Activated naive CD4-positive, alpha-beta T cell treated with anti-CD3 and anti-CD28 coated beads, Interleukin-2, amount 50 U/mL, for 16 hours (primary cell): ENCODE measurements at regions not wholly inside any gene's neighbourhood (a gene's known extent, or its start where the extent isn't known, plus 50 kb on each side); places are given as distances from the start of the nearest gene placed in this dataset.
"Not testable (repeated sequence)": the region's sequence is repeated elsewhere in the genome, so short reads cannot be mapped to it uniquely, and the experiment has no call there.

Experiments
- DNase-seq: peaks from one replicate; pipeline ENCODE4 v3.0.0-alpha.2; 2020

DNA sequence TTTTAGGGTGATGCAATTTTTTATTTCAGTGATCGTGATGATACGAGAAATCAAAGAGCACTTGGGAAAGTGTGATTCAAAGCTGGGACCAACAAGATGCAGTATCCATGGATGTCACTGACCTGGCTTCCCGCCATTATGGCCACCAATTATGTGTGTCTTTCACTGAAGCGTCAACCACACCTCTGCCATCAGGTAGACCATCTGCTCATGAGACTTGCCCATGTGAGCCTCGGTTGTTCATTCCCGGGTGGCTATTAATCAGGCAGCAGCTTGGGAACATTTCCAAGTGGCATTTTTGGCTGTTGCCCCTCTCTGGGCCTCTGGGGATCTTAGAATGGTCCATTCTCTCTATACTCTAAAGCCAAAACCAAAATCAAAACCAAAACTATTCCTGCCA, 436.0 kb upstream of the ADAMTSL1 start:
- no peak for DNase-seq

DNA sequence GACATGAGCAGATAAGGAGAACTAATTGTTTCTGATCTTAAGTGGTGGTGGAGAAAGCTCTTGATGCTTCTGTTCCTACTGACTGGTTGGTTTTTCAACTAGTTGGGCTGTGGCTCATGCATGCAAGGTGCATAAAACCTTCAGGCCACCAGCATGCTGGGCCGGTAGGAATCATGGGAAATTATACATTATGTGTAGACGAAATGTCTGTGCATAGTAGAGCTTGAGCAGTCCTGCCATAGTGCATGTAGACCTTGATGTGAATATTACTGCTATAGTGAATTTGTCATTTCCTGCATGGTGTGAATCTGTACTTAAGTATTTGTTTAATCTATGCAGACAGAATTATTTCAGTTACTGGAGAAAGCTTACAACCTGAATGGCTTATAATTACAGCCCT, 433.6 kb upstream of the ADAMTSL1 start:
- no peak for DNase-seq

DNA sequence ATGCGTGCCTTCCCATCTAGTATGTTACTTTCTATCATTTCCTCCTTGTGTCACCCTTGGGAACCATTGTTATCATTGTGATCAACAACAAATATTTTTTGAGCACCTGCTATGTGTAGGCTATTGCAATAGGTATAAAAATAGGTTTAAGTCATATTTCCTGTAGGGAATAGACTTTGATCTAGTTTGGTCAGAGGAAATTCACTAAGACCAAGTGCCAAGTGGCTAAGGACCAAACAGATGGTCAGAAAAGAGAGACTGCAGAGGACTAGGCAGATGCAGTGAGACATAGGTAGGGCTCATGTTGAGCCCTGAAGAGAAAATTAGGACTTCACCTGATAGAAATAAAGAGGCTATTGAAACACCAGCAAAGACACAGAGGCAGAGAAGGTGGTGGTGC, 430.0 kb upstream of the ADAMTSL1 start:
- no peak for DNase-seq

DNA sequence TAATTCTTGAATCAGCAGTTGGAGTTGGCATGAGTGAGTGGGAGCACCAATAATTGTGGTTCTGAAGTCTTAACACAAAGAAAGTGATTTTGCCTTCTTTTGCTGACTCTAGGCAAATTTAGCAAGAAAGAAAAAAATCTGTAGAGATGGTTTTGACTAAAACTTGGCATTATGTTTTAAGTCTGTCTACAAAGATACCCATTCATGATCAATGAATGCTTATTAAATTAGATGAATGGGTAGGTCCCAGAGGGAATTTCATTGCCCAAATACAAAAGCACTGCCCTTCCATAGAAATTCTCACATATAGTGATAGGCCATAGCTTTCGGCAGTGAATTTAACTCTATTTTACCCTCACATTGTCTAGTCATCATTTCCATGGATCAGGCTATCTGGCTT, 428.6 kb upstream of the ADAMTSL1 start:
- no peak for DNase-seq

DNA sequence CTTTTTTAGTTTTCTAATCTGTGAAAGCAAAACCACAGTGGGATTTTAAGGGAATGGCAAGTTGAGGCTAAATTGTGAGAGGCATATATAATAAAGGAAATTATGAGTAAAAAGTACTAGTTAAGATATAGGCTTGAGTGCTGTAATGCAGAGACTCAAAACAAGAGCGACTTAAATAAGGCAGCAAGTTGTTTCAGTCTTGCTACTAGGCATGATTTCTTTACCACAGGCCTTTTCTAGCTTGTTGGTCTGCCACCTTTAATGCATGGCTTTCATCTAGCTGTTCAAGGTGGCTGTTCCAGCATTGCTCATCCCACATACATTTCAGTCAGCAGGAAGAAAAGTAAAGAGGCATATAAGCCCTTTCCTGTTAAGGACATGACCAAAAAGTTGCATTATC, 427.9 kb upstream of the ADAMTSL1 start:
- DNase-seq: no peak

DNA sequence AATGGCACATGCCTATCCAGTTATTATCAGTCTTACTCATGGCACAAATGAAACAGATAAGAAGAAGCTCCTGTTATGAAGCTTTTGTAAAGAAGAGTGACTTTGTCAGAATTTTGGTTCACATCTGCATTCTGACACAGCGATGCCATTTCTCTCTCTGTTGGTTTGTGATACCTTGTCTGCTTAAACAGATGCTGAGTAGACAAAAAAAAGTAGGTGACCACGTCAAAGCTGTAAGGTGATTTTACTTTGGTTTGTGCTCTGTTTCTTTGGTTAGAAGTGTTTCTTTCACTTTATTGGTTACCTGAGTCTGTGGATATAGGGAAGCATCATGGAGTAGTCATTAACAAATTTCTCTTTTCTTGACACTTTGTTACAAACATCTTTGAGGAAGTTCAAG, 422.3 kb upstream of the ADAMTSL1 start:
- no peak for DNase-seq

DNA sequence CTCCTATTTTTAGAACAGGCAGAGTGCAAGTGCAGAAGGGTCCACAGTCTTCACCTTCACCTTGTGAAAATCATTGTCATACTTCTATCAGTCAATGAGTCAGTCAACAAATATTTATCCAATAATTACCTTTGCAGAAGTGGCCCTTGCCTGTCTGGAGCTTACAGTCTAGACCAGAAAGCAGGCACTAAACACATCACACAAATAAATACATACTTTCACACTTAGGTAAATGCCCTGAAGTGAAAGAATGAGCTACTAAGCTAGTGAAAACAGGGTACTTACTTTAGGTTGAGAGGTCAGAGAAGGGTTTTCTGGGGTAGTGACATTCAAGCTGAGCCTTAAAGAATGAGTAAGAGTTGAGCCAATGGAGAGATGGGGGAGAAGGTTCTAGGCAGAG, 421.9 kb upstream of the ADAMTSL1 start:
- DNase-seq: no peak

DNA sequence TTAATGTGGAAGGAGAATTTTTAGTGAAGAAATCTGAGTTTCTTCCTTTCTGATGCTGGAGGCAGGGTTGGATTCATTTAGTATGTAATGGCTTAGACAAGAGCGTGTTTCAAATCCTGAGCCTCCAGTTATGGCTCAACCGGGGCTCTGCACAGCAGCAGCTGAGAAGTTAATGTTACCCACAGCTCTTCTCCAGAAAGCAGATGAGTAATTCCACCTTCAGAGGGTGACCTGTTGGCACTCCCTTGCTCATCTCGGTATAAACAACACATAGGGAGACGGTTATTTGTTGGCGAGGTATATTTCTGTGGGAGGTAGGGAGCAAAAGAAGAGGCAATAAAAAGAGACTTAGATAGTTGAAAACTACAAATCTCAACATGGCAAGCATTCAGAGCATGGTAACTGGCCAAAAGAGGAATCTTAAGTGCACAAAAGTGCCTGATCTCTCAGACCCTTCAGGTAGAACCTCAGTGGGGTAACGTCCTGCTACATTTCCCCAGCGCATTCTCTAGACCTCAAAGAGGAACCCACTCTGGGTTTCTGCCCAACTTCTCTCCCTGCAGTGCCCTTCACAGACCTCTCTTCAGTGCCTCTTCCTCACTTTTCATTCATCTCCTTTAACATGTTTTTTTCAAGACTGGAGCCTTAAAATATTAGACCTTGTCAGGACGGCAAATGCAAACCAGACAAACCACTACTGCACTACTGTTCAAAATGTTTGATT, 417.5 kb upstream of the ADAMTSL1 start:
- no peak for DNase-seq

DNA sequence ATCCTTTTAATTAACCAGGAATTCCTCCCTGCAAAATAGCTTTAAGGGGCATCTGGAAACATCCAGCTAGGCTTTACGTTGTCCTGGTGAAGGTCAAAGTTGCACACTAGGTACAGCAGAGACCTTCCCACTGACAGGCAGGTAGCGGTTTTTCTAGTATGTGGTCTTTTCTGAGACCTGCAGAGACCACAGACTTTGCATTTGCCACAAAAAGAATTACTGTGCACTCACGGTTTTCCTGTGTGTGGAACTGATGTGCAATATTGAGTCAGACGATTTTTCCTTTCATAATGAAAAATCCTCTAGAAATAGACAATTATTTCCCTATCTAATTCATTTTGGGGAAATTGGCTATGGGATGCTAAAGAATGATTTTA, 417.0 kb upstream of the ADAMTSL1 start:
- DNase-seq: no peak

DNA sequence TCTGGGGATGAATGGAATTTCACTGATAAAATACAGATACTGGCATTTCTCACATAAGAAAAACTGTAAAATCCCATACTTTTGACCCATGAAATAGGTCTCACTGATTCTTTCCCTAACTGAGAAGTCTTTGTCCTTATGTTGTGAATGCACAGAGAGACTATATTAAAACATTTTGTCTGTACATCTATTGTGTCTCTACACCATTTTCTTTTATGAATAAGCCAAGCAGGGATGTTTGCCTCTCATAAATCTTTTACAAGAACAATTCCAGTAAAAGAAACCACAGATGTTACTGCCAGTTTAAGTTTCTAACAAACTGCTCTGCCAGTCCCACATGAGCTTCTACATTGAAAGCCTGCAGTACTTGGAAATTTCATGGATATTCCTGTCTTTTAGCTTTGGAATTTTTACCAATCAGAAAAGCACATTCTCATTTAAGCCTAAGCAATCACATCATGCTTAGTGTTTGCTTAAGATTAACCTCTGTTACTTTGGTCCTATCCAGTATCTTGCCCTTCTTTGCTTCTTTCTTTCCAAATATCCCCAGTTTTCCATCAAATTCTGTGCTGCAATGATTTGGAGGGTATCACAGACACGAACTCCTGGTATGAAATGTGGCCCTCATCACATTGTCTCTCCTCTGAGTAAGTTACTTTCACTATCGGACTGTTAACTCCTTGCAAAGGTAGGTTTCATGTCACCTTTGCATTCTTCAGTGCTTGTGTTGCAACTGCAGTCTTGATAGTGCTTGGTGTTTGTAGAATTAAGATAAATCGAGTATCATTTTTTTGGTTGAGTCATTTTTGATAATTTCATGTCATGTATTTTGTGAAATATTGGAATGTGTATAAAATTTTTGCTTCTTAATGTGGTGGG, 415.1 kb upstream of the ADAMTSL1 start:
- no peak for DNase-seq

DNA sequence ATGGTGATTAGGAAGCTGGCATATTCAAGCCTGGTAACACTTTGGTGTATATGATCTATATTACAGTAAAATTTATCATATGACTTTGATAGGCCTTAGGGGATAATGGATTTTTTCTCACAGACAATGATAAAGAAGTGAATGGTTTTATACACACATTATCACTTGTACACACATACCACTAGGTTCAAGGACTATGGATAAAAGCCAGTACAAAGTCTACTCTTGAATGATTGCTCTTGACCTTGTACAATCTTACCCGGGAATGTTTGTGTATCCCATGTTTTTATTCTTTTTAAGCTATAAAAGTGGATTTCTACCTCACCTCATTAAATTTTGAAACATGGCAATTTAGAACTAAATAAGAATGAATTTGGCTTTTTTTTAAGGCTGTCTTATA, 414.5 kb upstream of the ADAMTSL1 start:
- no peak for DNase-seq

DNA sequence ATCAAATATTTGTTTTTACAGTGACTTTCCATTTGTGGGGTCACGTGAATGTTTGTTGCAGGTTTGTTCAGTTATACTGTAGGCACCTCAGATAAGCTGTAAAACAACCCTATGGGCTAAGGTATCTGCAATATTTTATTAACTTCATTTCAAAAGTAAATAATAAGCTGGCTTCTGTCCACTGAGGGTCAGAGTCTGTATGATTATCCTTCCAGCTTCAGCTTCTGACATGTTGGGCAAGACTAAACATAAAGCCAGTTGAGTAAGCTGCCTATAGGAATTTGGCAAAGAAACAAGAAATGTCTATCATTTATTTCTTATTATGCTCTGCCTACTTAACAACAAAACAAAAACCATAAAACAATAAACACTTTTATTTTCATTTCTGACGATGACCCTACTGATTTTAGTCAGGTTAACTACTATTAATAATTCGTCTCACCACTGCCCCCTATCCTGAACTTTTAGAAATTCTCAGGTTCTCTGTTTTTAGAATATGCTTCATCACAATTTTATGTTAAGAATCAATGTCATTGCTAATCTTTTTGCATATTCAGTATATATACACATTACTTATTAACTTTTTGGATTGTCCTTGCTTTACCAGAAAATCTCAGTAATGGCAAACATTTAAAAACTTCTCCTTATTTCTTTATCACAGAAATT, 413.6 kb upstream of the ADAMTSL1 start:
- no peak for DNase-seq

DNA sequence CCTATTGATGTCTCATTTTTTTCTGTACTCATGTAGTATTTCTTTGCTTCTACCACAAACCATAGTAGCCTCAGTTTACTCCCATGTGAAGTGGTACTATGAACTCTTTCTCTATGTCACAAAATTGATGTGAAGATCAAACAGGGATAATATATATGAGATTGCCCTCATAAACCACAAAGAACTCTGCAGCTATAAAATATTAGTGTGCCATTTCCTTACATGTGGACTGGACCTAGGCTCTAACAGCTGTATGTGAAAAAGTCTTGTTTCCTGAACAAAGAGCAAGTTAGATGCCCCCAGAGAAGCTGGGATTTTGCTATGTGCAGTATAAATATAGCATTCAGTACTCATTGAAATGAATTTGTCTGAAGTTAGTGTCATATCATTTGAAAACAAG, 412.6 kb upstream of the ADAMTSL1 start:
- no peak for DNase-seq

DNA sequence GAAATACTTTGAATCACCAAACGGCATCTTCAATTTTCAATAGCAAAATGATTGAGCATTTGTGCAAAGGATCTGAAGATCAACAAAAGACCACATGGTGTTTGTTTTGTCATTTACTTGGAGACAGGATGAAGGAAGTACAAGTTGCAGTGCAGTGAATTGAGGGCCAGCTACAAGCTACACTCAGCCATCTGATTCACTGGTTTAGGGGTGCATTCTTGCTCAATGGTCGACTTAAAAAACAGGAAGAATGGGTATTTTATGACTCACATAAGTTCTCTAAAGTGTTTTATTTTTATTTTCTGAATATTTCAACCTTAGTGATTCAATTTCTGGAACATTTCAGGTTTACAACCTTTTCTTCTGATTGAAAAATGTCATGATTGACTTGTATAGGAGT, 412.1 kb upstream of the ADAMTSL1 start:
- DNase-seq: no peak

DNA sequence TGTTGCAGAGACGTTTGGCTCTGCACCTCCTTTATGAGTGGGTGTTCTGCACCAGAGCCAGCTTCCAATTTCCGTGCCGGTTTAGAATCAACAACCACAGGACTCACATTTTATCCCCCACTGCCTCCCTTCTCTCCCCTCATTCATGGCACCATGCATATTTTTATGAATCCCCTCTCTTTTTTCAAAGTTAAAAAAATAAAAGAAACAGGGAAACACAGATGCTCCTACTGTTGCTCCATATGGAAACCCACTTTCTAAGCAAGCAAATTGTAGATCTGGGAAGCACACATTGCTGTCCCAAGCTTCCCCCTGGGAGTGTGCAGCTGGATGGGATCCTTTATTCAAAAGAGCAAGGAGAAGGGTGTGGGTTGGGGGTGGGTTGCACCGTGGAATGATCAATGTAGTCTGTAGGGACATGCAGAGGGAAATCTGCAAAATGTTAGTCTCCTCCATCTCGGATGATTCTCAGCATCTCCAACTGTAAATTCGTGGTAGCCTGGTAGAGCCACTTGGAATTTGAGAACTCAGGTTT, 410.0 kb upstream of the ADAMTSL1 start:
- no peak for DNase-seq

DNA sequence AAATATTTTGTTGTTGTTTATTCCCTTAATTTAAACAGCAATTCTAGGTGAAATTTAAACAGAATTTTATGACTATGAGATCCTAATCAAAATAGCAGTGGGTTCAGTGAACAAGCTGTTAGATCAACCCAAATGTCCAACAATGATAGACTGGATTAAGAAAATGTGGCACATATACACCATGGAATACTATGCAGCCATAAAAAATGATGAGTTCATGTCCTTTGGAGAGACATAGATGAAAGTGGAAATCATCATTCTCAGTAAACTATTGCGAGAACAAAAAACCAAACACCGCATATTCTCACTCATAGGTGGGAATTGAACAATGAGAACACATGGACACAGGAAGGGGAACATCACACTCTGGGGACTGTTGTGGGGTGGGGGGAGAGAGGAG, 407.3 kb upstream of the ADAMTSL1 start:
- DNase-seq: not testable (repeated sequence)

DNA sequence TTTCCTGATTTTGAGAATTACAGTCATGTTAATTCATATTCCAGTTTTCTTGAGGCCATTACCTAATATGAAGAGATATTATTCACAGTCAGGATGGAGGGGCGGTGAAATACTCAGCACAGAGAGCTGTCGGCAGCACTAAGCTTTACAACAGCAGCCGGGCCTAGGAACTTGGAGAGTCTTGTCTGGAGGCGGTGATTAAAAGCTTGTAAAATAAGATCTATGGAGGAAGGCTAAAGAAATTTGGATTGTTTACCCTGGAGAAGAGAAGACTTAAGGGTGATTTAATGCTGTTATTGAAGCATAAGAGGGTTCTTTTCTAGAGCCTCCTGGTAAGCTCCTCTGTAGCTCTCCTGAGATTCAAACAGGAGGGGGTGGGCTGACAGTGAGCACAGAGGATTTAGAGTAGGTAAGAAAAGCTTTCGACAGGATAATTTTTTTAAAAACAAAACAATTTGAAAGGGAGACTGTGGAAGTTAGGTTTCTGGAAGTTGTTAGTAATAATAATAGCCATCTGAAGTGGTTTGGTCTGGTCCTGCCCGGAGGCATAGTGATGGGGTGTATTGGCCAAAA, 406.3 kb upstream of the ADAMTSL1 start:
- no peak for DNase-seq

DNA sequence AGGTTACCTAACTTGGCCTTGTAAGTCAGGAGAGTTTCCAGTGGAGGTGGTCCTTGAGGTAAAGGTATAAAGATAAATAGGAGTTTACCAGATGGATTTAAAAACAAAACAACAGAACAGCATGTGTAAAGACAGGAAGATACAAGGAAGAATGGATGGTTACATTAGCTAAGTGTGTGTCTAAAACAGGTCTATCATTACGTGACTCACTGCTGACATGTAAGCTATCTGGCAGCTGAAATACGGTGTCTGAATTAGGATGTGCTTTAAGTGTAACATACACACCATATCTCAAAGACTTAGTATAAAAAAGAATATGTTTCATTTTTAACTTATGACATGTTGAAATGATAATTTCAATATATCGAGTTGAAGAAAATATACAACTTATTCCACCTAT, 405.1 kb upstream of the ADAMTSL1 start:
- DNase-seq: no peak

DNA sequence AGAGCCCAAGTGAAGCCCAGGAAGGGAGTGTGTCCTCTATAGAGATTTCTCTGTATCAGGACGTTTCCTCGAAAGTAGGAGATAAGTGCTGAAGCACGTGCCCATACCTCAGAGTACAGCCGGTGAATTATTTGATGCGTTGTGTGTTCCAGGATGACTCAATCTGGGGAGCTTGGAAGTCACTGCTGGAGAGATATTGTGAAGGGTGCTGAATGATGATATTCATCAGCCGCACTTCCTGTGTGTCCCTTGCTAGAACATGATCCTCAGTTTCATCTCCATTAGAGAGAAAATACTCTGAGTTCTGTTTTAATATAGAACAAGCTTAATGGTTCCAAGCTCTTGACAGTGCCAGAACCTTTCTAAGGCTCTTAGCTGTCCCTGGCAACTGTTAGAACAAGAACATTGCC, 402.3 kb upstream of the ADAMTSL1 start:
- no peak for DNase-seq

DNA sequence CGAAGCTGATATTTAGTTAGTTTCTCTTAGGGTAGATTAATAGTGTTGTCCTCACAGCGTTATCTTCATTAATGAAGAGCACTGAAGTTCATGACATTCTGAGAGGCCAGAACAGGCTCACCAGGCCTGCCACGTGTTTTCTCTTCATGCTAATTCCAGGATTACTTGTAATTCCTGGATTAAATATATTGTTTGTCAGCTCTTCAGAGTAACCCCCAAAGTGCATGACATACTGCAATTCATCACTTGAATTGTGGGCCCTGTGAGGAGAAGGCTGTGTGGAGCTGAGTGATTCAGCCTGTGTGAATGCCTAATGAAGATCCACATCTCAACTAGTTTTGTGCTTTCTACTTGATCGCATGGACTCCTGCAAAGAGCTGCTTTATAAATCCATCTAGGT, 401.0 kb upstream of the ADAMTSL1 start:
- no peak for DNase-seq

DNA sequence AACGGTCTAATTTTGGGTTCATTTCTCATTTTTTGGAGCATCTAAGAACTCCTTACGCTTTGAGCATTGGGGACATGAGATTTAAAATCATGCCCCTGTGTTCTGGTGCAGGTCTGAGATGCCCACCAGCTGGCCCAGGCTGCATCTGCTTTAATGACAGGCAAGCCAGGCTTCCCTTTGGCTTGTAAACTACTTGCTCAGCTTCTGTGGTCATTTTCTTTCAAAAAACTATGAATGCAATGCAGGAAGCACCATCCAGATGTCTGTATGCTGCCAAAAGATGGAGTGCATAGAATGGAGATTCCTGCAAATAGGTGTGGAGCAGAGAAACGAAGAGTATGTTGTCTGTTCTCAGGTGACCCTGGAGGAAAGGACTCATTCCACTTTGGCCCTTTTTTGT, 399.9 kb upstream of the ADAMTSL1 start:
- DNase-seq: no peak

DNA sequence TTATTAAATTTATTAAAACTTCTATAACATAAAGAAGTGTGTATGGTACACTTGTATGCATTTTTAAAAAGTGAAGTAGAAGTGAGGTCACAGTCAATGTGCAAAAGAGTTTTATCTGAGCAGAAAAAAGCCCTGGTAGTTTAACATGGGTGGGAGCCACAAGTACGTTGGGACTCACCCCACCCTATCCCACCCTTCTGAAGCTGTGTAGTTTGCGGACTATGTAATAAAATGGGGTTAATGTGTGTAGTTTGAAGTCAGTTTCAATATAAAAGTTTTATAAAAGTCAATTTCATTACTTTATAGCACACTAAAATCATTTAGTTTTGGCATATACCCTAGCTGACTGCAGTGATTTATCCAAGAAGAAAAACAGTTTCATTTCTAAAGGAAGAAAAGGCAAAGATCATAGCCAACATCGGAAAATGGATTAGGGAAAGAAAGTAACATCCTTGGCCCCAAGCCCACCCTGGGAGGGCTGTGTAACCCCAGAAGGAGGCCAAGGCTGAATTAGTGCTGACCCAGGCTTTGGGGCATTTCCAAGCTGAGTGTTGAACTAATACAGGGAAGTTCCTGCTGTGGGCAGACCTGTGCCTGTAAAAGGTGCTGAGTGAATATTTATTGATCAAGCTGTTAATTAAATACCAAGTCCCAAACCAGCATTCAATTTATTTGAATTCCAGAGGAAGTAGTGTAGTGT, 398.6 kb upstream of the ADAMTSL1 start:
- DNase-seq: no peak
